PC-9 (cell line): ENCODE measurements at regions not wholly inside any gene's neighbourhood (a gene's known extent, or its start where the extent isn't known, plus 50 kb on each side); places are given as distances from the start of the nearest gene placed in this dataset.

ENCODE experiments used
- CTCF ChIP-seq: fragments of 200-600 bp; sonication (generic); conservative IDR thresholded peaks from 2 replicates; pipeline ENCODE4 v1.6.1; 2017; ENCODE audit warnings: mixed run types, antibody characterized with exemption, mild to moderate bottlenecking, moderate library complexity
- EZH2 ChIP-seq: fragments of 200-600 bp; sonication (generic); IDR thresholded peaks from 2 replicates; pipeline ENCODE4 v1.8.0; 2017; ENCODE audit warnings: antibody characterized with exemption, low read depth

GRCh38 chr16:73545755-73546154 is 497.8 kb upstream of the ZFHX3 start:
- TF ChIP-seq CTCF (no peak), EZH2 (no peak)
